Fibroblast of lung (primary cell): ENCODE measurements at regions not wholly inside any gene's neighbourhood (a gene's known extent, or its start where the extent isn't known, plus 50 kb on each side); places are given as distances from the start of the nearest gene placed in this dataset.

Experiments
- DNase-seq, 2 donors: peaks; one replicate each; pipeline versions ENCODE4 v3.0.0 to v3.0.0-alpha.2; 2010; ENCODE audit warnings: low read depth in 2 of 2
- H2AFZ ChIP-seq: 2 replicates; pipeline ENCODE4 v1.5.1; 2012; ENCODE audit warnings: low read length, control low read depth, inconsistent platforms
- H3K27ac ChIP-seq: 2 replicates; pipeline ENCODE4 v1.5.1; 2011; ENCODE audit warnings: low read length, control low read depth; ENCODE audit not compliant: insufficient read depth
- H3K27me3 ChIP-seq: 2 replicates; pipeline ENCODE4 v1.5.1; 2011; ENCODE audit warnings: mild to moderate bottlenecking, low read length; ENCODE audit not compliant: control insufficient read depth, insufficient read depth
- H3K36me3 ChIP-seq: 2 replicates; pipeline ENCODE4 v1.5.1; 2011; ENCODE audit warnings: low read length; ENCODE audit not compliant: control insufficient read depth, insufficient read depth
- H3K4me1 ChIP-seq: 2 replicates; pipeline ENCODE4 v1.5.1; 2011; ENCODE audit warnings: low read length; ENCODE audit not compliant: control insufficient read depth, insufficient read depth; ENCODE audit errors: extremely low read depth
- H3K4me2 ChIP-seq: 2 replicates; pipeline ENCODE4 v1.5.1; 2011; ENCODE audit warnings: low read length, control low read depth; ENCODE audit not compliant: insufficient read depth; ENCODE audit errors: extremely low read depth
- H3K4me3 ChIP-seq, 4 experiments: fragments of 200-600 bp in 1 of 4; sonication (generic) in 1 of 4; replicated peaks in 1 of 4; 2 replicates each; pipeline ENCODE4 v1.5.1; 2011 to 2016; ENCODE audit warnings: low read length in 4 of 4, low read depth in 3 of 4, mild to moderate bottlenecking in 3 of 4, control low read depth in 2 of 4, inconsistent platforms in 1 of 4, mixed read lengths in 1 of 4; ENCODE audit not compliant: insufficient read depth in 1 of 4; ENCODE audit errors: control extremely low read depth in 1 of 4
- H3K79me2 ChIP-seq: 2 replicates; pipeline ENCODE4 v1.5.1; 2012; ENCODE audit warnings: mild to moderate bottlenecking, low read length, inconsistent platforms; ENCODE audit not compliant: control insufficient read depth, insufficient read depth
- H3K9ac ChIP-seq: 2 replicates; pipeline ENCODE4 v1.5.1; 2011; ENCODE audit warnings: mild to moderate bottlenecking, low read length, control low read depth; ENCODE audit not compliant: insufficient read depth
- H3K9me3 ChIP-seq: 2 replicates; pipeline ENCODE4 v1.5.1; 2012; ENCODE audit warnings: low read depth, low read length; ENCODE audit not compliant: control insufficient read depth, insufficient read depth
- H4K20me1 ChIP-seq: 2 replicates; pipeline ENCODE4 v1.5.1; 2011; ENCODE audit warnings: low read length; ENCODE audit not compliant: control insufficient read depth, insufficient read depth; ENCODE audit errors: extremely low read depth
- CTCF ChIP-seq, 2 donors: IDR thresholded peaks in 1 of 2; conservative IDR thresholded peaks in 1 of 2; 1 replicate in 1 of 2; 2 replicates in 1 of 2; pipeline ENCODE4 v1.5.1; 2011 to 2012; ENCODE audit warnings: low read length in 2 of 2, control low read depth in 1 of 2, inconsistent platforms in 1 of 2, low read depth in 1 of 2, mild to moderate bottlenecking in 1 of 2
- EZH2 ChIP-seq: IDR thresholded peaks from 2 replicates; pipeline ENCODE4 v1.5.1; 2012; ENCODE audit warnings: low read length, control low read depth, mild to moderate bottlenecking; ENCODE audit errors: missing control alignments

GRCh38 chr3:177694316-177694715, 497.0 kb upstream of the TBL1XR1 start:
- Histone ChIP-seq H3K4me3 (no peak overlapping the region), H3K4me1 (peaks cover 11% of the 10 kb centered on the region), H3K36me3 (no peaks in the 10 kb centered on the region), H3K9me3 (no peaks in the 10 kb centered on the region), H3K9ac (no peak overlapping the region), H3K4me2 (peak overlapping the region; percentile 28), H3K79me2 (no peaks in the 10 kb centered on the region), H2AFZ (peak overlapping the region; percentile 19), H3K27ac (no peak overlapping the region), H4K20me1 (no peaks in the 10 kb centered on the region), H3K27me3 (no peaks in the 10 kb centered on the region)
- peak; percentile 64 to 92 for DNase-seq
- TF ChIP-seq CTCF (conservative IDR thresholded peaks at IDR 0.05 in 1 of 2, IDR thresholded peaks at IDR 0.05 in 1 of 2; ENCODE audit: low read depth in 1 of 2, low read length in 2 of 2): no peak
- TF ChIP-seq EZH2: no peak

DNA sequence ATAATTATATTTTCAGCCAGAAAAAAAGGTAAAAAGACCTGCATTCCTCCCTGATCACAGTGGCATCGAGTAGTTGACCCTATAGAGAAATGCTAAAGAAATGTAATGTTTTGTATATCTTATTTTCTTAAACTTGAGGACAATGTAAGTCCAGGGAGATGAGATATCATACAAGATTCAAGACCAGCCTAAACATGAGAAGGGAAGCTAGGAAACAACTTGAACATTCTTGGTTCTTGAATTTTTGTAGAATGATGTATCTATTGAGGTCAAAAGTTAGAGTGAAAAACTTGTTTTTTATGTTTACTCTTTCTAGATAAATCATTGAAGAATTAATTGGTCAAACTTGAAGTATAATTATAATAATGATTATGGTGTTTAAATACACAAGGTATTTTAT, 497.7 kb upstream of the TBL1XR1 start:
- no peak overlapping the region for H2AFZ ChIP-seq

GRCh38 chr3:177700117-177700516, 502.8 kb upstream of the TBL1XR1 start:
- Histone ChIP-seq H3K79me2 (no peaks in the 10 kb centered on the region), H3K9me3 (no peaks in the 10 kb centered on the region), H3K27me3 (no peaks in the 10 kb centered on the region), H3K27ac (no peak overlapping the region), H4K20me1 (no peaks in the 10 kb centered on the region), H2AFZ (no peak overlapping the region), H3K4me2 (no peak overlapping the region), H3K36me3 (no peaks in the 10 kb centered on the region), H3K4me3 (no peak overlapping the region), H3K4me1 (peaks cover 2% of the 10 kb centered on the region), H3K9ac (no peak overlapping the region)
- no peak for DNase-seq
- TF ChIP-seq EZH2 (no peak), CTCF (conservative IDR thresholded peaks at IDR 0.05 in 1 of 2, IDR thresholded peaks at IDR 0.05 in 1 of 2; ENCODE audit: low read depth in 1 of 2, low read length in 2 of 2) (no peak)

More for the DNA sequence above, 497.7 kb upstream of the TBL1XR1 start:
- Histone ChIP-seq H3K4me1 (peaks cover 11% of the 10 kb centered on the region), H3K27me3 (no peaks in the 10 kb centered on the region), H3K36me3 (no peaks in the 10 kb centered on the region), H3K27ac (no peak overlapping the region), H3K9ac (no peak overlapping the region), H3K4me2 (peak overlapping the region; percentile 19), H3K9me3 (no peaks in the 10 kb centered on the region), H3K79me2 (no peaks in the 10 kb centered on the region), H3K4me3 (no peak overlapping the region), H4K20me1 (no peaks in the 10 kb centered on the region)
- DNase-seq: no peak
- TF ChIP-seq EZH2 (no peak), CTCF (conservative IDR thresholded peaks at IDR 0.05 in 1 of 2, IDR thresholded peaks at IDR 0.05 in 1 of 2; ENCODE audit: low read depth in 1 of 2, low read length in 2 of 2) (no peak)
